Duodenal mucosa (tissue), 2 donors: ENCODE measurements at regions not wholly inside any gene's neighbourhood (a gene's known extent, or its start where the extent isn't known, plus 50 kb on each side); places are given as distances from the start of the nearest gene placed in this dataset.

Experiments
- H3K27ac ChIP-seq: one replicate; pipeline ENCODE4 v1.7.0; 2013; ENCODE audit warnings: low read depth, low read length
- H3K27me3 ChIP-seq, 2 donors: one replicate each; pipeline ENCODE4 v1.7.0; 2013; ENCODE audit warnings: low read length in 2 of 2, control low read depth in 1 of 2; ENCODE audit not compliant: insufficient read depth in 2 of 2, control insufficient read depth in 1 of 2
- H3K36me3 ChIP-seq, 2 donors: one replicate each; pipeline ENCODE4 v1.7.0; 2013; ENCODE audit warnings: low read length in 2 of 2, control low read depth in 1 of 2; ENCODE audit not compliant: insufficient read depth in 2 of 2, control insufficient read depth in 1 of 2
- H3K4me1 ChIP-seq, 2 donors: one replicate each; pipeline ENCODE4 v1.7.0; 2013; ENCODE audit warnings: low read length in 2 of 2, control low read depth in 1 of 2; ENCODE audit not compliant: insufficient read depth in 2 of 2, control insufficient read depth in 1 of 2
- H3K4me3 ChIP-seq, 2 donors: one replicate each; pipeline ENCODE4 v1.7.0; 2013; ENCODE audit warnings: low read length in 2 of 2, low read depth in 1 of 2
- H3K9ac ChIP-seq, 2 donors: one replicate each; pipeline ENCODE4 v1.7.0; 2013; ENCODE audit warnings: low read length in 2 of 2, low read depth in 1 of 2
- H3K9me3 ChIP-seq, 2 donors: one replicate each; pipeline ENCODE4 v1.7.0; 2013; ENCODE audit warnings: low read length in 2 of 2, control low read depth in 1 of 2; ENCODE audit not compliant: control insufficient read depth in 1 of 2

DNA sequence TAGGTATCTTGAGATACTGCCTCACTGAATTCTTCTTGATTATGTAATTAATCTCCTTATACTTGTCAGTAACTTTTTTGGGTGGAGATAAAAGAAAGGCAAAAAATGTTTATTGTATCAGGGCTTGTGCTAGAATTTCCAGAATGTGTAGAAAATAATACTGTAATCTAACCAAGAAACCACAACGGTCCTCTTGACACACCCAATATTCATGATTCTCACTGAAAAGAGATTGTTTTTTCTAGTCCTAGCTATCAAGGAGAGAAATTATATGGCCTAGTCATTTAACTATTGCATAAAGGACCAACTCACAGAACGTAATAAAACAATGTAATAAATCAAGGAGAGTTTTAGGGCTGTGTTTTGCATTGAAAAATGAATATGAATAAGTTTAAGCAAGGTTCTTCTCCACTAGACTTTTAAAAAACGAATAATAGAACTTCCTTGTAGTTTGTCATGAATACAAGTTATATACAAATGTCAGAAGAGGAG lies 80.0 kb upstream of the STEAP4 start:
- Histone ChIP-seq H3K4me3 (no peak overlapping the region), H3K27me3 (no peaks in the 10 kb centered on the region), H3K4me1 (no peaks in the 10 kb centered on the region), H3K27ac (no peak overlapping the region), H3K9ac (no peak overlapping the region), H3K36me3 (no peaks in the 10 kb centered on the region), H3K9me3 (no peaks in the 10 kb centered on the region)

GRCh38 chr7:88377434-88377833 lies 70.7 kb upstream of the STEAP4 start:
- no peaks in the 10 kb centered on the region for H3K27me3 ChIP-seq
- H3K4me3 ChIP-seq, result no peak overlapping the region
- no peaks in the 10 kb centered on the region for H3K4me1 ChIP-seq
- H3K9me3 ChIP-seq, result no peaks in the 10 kb centered on the region
- no peak overlapping the region for H3K9ac ChIP-seq
- no peak overlapping the region for H3K27ac ChIP-seq
- H3K36me3 ChIP-seq, result no peaks in the 10 kb centered on the region

- H3K36me3 ChIP-seq, result no peaks in the 10 kb centered on the region
- H3K27me3 ChIP-seq, result no peaks in the 10 kb centered on the region
- no peaks in the 10 kb centered on the region for H3K9me3 ChIP-seq
- no peaks in the 10 kb centered on the region for H3K4me1 ChIP-seq
- H3K27ac ChIP-seq, result no peak overlapping the region
- H3K9ac ChIP-seq, result no peak overlapping the region
- H3K4me3 ChIP-seq, result no peak overlapping the region
Measured at GRCh38 chr7:88368686-88369085, 62.0 kb upstream of the STEAP4 start.

DNA sequence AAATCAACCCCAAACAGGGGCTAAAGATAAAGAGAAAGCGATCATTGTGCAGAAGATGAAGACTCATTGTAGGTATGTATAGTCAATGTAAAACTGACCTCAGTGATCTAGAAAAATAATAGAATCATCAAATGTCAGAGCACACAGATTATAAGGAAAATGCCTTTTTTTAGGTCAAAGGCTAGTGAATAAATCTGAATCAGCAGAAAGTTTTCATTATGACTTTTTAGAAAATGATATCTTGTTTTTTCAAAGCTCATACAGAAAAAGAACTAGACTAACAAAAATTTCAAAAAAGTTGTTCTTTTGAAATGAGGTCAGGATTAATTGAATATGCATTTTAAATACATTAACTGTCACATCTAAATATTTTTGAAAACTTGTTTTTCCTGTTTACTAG lies 60.2 kb upstream of the STEAP4 start:
- no peak overlapping the region for H3K27ac ChIP-seq
- H3K9ac ChIP-seq, result no peak overlapping the region
- H3K4me3 ChIP-seq, result no peak overlapping the region
- H3K27me3 ChIP-seq, result no peaks in the 10 kb centered on the region
- no peaks in the 10 kb centered on the region for H3K36me3 ChIP-seq
- H3K9me3 ChIP-seq, result no peaks in the 10 kb centered on the region
- H3K4me1 ChIP-seq, result no peaks in the 10 kb centered on the region

DNA sequence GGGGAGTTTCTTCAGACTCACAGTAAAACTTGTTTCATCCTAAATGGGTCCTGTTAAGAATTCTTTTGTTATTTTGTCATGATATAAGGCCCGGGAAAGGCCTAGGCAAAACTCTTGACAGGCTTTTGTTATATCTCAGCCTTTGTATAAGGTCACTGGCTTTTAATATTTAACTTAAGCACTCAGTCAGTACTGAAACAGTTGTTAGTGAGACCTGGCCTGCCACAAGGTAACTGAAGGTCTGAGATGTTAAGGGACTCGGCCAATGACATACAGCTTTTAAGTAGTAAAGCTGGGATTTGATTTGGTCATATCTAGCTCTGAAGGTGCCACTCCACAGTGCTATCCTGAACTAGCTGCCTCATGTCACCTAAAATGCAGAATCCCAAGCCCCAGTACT lies 57.2 kb upstream of the STEAP4 start:
- Histone ChIP-seq H3K4me1 (no peaks in the 10 kb centered on the region), H3K4me3 (no peak overlapping the region), H3K27me3 (no peaks in the 10 kb centered on the region), H3K27ac (no peak overlapping the region), H3K9me3 (no peaks in the 10 kb centered on the region), H3K36me3 (no peaks in the 10 kb centered on the region), H3K9ac (no peak overlapping the region)

DNA sequence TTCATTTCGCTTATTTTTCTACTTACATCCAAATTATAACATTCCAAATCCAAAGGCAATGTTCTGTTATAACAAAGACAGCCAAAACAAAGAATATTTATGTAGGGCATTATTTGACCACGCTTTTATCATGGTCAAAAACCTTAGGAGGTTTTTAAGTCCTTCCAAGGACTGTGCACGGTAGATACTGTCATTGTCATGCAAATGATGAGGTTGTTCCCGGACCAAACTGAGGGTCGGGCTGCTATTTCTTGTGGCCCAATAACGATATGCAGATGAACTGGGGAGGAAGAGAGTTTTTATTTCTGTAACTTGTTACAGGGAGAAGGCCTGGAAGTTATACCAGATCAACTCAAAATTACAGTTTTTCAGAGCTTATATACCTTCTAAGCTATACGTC lies 56.6 kb upstream of the STEAP4 start:
- H3K4me3 ChIP-seq, result no peak overlapping the region
- H3K36me3 ChIP-seq, result no peaks in the 10 kb centered on the region
- H3K9me3 ChIP-seq, result no peaks in the 10 kb centered on the region
- H3K4me1 ChIP-seq, result no peaks in the 10 kb centered on the region
- no peaks in the 10 kb centered on the region for H3K27me3 ChIP-seq
- no peak overlapping the region for H3K9ac ChIP-seq
- H3K27ac ChIP-seq, result no peak overlapping the region

GRCh38 chr7:88361357-88361756 lies 54.7 kb upstream of the STEAP4 start:
- Histone ChIP-seq H3K27ac (no peak overlapping the region), H3K36me3 (no peaks in the 10 kb centered on the region), H3K9ac (no peak overlapping the region), H3K27me3 (no peaks in the 10 kb centered on the region), H3K9me3 (no peaks in the 10 kb centered on the region), H3K4me1 (no peaks in the 10 kb centered on the region), H3K4me3 (no peak overlapping the region)

GRCh38 chr7:88358881-88359280 lies 52.2 kb upstream of the STEAP4 start:
- no peaks in the 10 kb centered on the region for H3K36me3 ChIP-seq
- no peak overlapping the region for H3K9ac ChIP-seq
- no peak overlapping the region for H3K27ac ChIP-seq
- H3K9me3 ChIP-seq, result no peaks in the 10 kb centered on the region
- H3K27me3 ChIP-seq, result no peaks in the 10 kb centered on the region
- no peak overlapping the region for H3K4me3 ChIP-seq
- no peaks in the 10 kb centered on the region for H3K4me1 ChIP-seq

- Histone ChIP-seq H3K27me3 (no peaks in the 10 kb centered on the region), H3K4me3 (no peak overlapping the region), H3K36me3 (no peaks in the 10 kb centered on the region), H3K9ac (no peak overlapping the region), H3K27ac (no peak overlapping the region), H3K9me3 (no peaks in the 10 kb centered on the region), H3K4me1 (no peaks in the 10 kb centered on the region)
Measured at GRCh38 chr7:88358526-88358838, 51.8 kb upstream of the STEAP4 start.

- Histone ChIP-seq H3K9me3 (no peaks in the 10 kb centered on the region), H3K27me3 (peaks cover 0 to 4% of the 10 kb centered on the region in 2 donors), H3K4me3 (peak overlapping the region in 1 of 2 donors; percentile 40), H3K9ac (no peak overlapping the region), H3K4me1 (no peaks in the 10 kb centered on the region), H3K27ac (no peak overlapping the region), H3K36me3 (no peaks in the 10 kb centered on the region)
Measured at GRCh38 chr7:88357781-88358525, 51.3 kb upstream of the STEAP4 start.

DNA sequence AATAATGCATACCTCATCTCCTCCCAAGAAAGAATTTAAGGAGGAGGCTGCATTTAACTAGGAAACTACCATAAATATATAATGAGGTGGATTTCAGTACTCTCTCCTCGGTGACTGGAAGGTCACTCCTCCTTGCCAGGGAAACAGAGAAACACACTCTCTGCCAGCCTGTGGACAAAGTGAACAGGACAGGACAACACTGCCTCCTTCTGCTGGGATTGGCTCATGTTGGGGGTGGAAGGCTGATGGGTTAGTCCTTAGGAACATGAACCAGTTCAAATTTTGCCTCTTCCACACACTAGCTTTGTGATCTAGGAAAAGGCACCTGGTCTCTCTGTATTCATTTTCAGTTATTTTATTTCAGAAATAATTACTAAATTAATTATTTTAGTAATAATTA lies 50.6 kb upstream of the STEAP4 start:
- H3K9me3 ChIP-seq, result no peaks in the 10 kb centered on the region
- H3K9ac ChIP-seq, result no peak overlapping the region
- no peak overlapping the region for H3K4me3 ChIP-seq
- H3K36me3 ChIP-seq, result no peaks in the 10 kb centered on the region
- H3K27ac ChIP-seq, result no peak overlapping the region
- peaks cover 0 to 4% of the 10 kb centered on the region in 2 donors for H3K27me3 ChIP-seq
- H3K4me1 ChIP-seq, result no peaks in the 10 kb centered on the region
